Activated CD4-positive, alpha-beta T cell treated with anti-CD3 and anti-CD28 coated beads, Interleukin-2, amount 10 ng/mL, durations not matched to agents 24 days and 14 days (primary cell): ENCODE measurements at regions not wholly inside any gene's neighbourhood (a gene's known extent, or its start where the extent isn't known, plus 50 kb on each side); places are given as distances from the start of the nearest gene placed in this dataset.
"Not testable (repeated sequence)": the region's sequence is repeated elsewhere in the genome, so short reads cannot be mapped to it uniquely, and the experiment has no call there.

ENCODE experiments used
- DNase-seq: peaks from one replicate; pipeline ENCODE4 v3.0.0; 2022
- H3K27ac Mint-ChIP-seq: one replicate; pipeline ENCODE4 v1.8.0; 2022; ENCODE audit warnings: mild to moderate bottlenecking, mixed read lengths
- H3K27me3 Mint-ChIP-seq: one replicate; pipeline ENCODE4 v1.8.0; 2022; ENCODE audit warnings: mixed read lengths
- H3K36me3 Mint-ChIP-seq: one replicate; pipeline ENCODE4 v1.8.0; 2022; ENCODE audit warnings: low read depth, mild to moderate bottlenecking, mixed read lengths
- H3K4me1 Mint-ChIP-seq: one replicate; pipeline ENCODE4 v1.8.0; 2021; ENCODE audit warnings: mixed read lengths
- H3K4me3 Mint-ChIP-seq: one replicate; pipeline ENCODE4 v1.8.0; 2022; ENCODE audit warnings: mild to moderate bottlenecking, moderate library complexity, mixed read lengths
- H3K9me3 Mint-ChIP-seq: one replicate; pipeline ENCODE4 v1.8.0; 2021; ENCODE audit warnings: mixed read lengths
- intact Hi-C: fragments of 100-400 bp; cut with micrococcal nuclease; formaldehyde crosslinking; loops from one replicate; pipeline ENCODE4 v1.15.1; 2023

GRCh38 chr18:30446605-30447004, 595.9 kb downstream of the DSC3 start:
- Mint-ChIP-seq H3K27me3 (no peaks in the 10 kb centered on the region), H3K9me3 (no peaks in the 10 kb centered on the region), H3K4me3 (no peak overlapping the region), H3K4me1 (no peaks in the 10 kb centered on the region), H3K36me3 (no peaks in the 10 kb centered on the region), H3K27ac (no peak overlapping the region)
- intact Hi-C loops = no loop called here
- no peak for DNase-seq

DNA sequence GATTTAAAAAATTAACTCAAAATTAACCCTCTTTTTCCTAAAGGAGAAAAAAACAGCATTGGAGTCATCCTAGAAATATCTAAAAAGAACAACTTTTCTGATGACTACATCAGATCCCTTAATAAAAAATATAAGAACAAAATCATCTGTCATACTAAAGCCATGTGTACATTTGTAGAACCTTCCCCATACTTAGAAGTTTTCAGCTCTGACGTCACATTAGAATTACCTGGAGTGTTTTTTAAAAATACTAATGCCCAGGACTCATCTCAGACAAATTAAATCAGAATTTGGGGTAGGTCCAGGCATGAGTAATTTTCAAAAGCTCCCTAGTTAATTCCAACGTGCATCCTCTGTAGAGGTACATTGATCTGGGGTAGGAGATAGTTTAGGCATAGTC, 598.0 kb downstream of the DSC3 start:
- Mint-ChIP-seq H3K4me3 (no peak overlapping the region), H3K27ac (no peak overlapping the region), H3K36me3 (no peaks in the 10 kb centered on the region), H3K4me1 (no peaks in the 10 kb centered on the region), H3K9me3 (no peaks in the 10 kb centered on the region), H3K27me3 (no peaks in the 10 kb centered on the region)
- intact Hi-C loops = no loop called here
- DNase-seq = no peak

GRCh38 chr18:30440351-30440750, 602.2 kb downstream of the DSC3 start:
- no peaks in the 10 kb centered on the region for H3K36me3 Mint-ChIP-seq
- no peak overlapping the region for H3K4me3 Mint-ChIP-seq
- no peaks in the 10 kb centered on the region for H3K4me1 Mint-ChIP-seq
- no peak overlapping the region for H3K27ac Mint-ChIP-seq
- intact Hi-C loops = no loop called here
- no peaks in the 10 kb centered on the region for H3K27me3 Mint-ChIP-seq
- H3K9me3 Mint-ChIP-seq = no peaks in the 10 kb centered on the region
- DNase-seq = no peak

GRCh38 chr18:30439174-30439573, 603.4 kb downstream of the DSC3 start:
- H3K9me3 Mint-ChIP-seq = no peaks in the 10 kb centered on the region
- H3K4me1 Mint-ChIP-seq = no peaks in the 10 kb centered on the region
- intact Hi-C loops = no loop called here
- H3K4me3 Mint-ChIP-seq = no peak overlapping the region
- H3K27me3 Mint-ChIP-seq = no peaks in the 10 kb centered on the region
- DNase-seq = no peak
- no peaks in the 10 kb centered on the region for H3K36me3 Mint-ChIP-seq
- H3K27ac Mint-ChIP-seq = no peak overlapping the region

DNA sequence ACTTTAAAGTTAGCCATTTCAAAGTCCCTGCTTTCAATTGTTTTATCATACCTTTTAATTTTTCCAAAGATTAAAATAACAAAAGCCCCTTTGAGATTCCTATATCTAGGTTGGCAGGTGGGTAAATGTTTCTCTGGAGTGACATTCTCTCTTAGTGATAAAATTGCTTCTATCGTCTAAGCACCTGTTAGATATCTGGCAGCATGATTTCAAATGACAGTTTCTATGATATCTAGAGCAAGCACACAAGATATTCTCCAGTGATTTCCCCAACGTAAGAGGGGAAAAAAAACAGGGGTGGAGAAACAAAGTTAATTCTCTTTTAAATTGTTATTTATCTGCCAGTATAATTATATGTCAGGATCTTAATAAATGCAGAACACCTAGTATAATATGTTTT, 610.2 kb downstream of the DSC3 start:
- Mint-ChIP-seq H3K27me3 (no peaks in the 10 kb centered on the region), H3K4me3 (no peak overlapping the region), H3K27ac (no peak overlapping the region), H3K4me1 (no peaks in the 10 kb centered on the region), H3K9me3 (peaks cover 3% of the 10 kb centered on the region), H3K36me3 (no peaks in the 10 kb centered on the region)
- DNase-seq = no peak
- intact Hi-C loops = no loop called here

GRCh38 chr18:30419399-30419798, 623.1 kb downstream of the DSC3 start:
- H3K27me3 Mint-ChIP-seq, intact Hi-C loops, H3K27ac Mint-ChIP-seq, H3K9me3 Mint-ChIP-seq, DNase-seq, H3K4me3 Mint-ChIP-seq, H3K4me1 Mint-ChIP-seq, H3K36me3 Mint-ChIP-seq: not testable (repeated sequence)

DNA sequence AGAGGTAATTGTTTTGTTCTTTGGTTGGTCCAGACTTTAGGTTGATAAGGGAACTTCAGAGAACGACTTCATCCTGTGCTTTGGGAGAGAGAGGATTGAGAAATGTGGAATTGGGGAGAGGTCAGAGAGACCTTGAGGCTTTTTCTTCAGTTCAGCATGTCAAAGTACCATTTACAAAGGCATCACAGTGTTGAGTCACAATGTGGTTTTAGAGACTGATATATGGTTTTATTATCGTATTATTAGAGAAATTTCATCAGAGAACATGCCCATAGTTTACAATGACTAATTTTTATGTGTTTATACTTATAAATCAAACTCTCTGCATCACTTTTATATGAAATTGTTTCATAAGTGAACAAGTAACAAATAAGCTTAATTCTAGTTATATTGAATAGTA, 626.6 kb downstream of the DSC3 start:
- intact Hi-C loops = no loop called here
- no peak for DNase-seq
- Mint-ChIP-seq H3K36me3 (no peaks in the 10 kb centered on the region), H3K27ac (no peak overlapping the region), H3K9me3 (peaks cover 3% of the 10 kb centered on the region), H3K4me3 (no peak overlapping the region), H3K27me3 (no peaks in the 10 kb centered on the region), H3K4me1 (no peaks in the 10 kb centered on the region)

DNA sequence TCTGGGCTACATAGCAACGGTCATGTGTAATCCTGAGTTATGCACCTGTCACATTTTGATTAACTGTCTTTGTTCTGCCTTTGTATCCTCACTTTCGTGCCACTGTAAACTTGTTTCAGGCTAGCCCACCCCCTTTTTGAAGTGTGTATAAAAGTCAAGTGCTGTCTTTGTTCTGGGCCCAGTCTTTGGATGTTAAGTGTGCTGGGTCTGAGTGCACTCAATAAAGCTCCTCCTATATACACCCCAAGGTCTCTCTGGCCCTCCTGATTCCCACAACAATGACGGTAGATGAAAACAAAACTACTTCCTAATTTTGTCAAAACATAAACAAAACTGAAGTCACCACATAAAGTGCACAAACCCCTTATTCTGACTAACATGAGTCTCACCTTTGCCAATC, 633.4 kb downstream of the DSC3 start:
- intact Hi-C loops = no loop called here
- Mint-ChIP-seq H3K4me1 (no peaks in the 10 kb centered on the region), H3K4me3 (no peak overlapping the region), H3K36me3 (no peaks in the 10 kb centered on the region), H3K9me3 (no peaks in the 10 kb centered on the region), H3K27me3 (no peaks in the 10 kb centered on the region), H3K27ac (no peak overlapping the region)
- no peak for DNase-seq

- Mint-ChIP-seq H3K36me3 (no peaks in the 10 kb centered on the region), H3K27ac (no peak overlapping the region), H3K4me3 (no peak overlapping the region), H3K9me3 (peaks cover 4% of the 10 kb centered on the region), H3K4me1 (no peaks in the 10 kb centered on the region), H3K27me3 (no peaks in the 10 kb centered on the region)
- intact Hi-C loops = no loop called here
- no peak for DNase-seq
Measured at GRCh38 chr18:30406728-30407127, 635.8 kb downstream of the DSC3 start.

DNA sequence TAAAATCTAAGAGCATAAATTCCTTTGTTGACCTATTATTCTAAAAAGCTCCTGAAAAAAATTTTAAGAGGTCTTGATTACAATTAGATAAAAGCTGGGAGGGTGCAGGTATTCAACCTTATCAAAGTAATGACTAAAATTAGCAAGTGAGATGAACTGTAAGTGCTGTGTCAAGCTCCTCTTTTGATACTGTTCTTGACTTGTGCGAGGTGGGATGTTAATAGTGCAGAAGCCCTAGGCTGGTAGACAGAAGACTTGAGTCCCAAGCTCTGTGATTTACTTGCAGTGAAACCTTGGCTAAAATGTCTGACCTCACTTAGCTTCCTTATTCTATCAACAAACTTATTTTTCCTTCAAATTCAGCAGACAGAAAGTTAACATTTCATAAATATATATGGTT, 637.5 kb downstream of the DSC3 start:
- H3K4me1 Mint-ChIP-seq = no peaks in the 10 kb centered on the region
- H3K27me3 Mint-ChIP-seq = no peaks in the 10 kb centered on the region
- no peak overlapping the region for H3K4me3 Mint-ChIP-seq
- H3K9me3 Mint-ChIP-seq = peaks cover 4% of the 10 kb centered on the region
- intact Hi-C loops = no loop called here
- no peak for DNase-seq
- H3K27ac Mint-ChIP-seq = no peak overlapping the region
- H3K36me3 Mint-ChIP-seq = no peaks in the 10 kb centered on the region

DNA sequence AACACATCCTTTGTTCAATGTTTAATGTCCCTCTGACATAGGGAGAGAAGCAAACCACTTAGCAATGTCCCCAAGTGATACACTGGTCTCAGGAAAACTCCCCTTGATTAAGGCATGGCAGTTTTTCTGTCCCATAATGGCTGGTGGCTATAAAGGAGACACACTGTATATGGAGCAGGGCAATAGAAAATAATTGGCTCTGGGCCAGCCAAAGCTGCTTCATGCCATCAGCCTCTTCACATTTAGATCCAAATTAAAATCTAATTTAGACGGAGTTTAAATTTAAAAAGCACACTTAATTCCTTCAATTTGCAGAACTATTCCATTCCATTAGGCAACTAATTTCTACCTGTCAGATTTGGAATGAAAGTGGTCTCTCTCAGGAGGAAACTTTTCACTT, 638.1 kb downstream of the DSC3 start:
- no peak for DNase-seq
- H3K27me3 Mint-ChIP-seq = no peaks in the 10 kb centered on the region
- intact Hi-C loops = no loop called here
- no peaks in the 10 kb centered on the region for H3K4me1 Mint-ChIP-seq
- no peaks in the 10 kb centered on the region for H3K36me3 Mint-ChIP-seq
- H3K9me3 Mint-ChIP-seq = peaks cover 4% of the 10 kb centered on the region
- H3K27ac Mint-ChIP-seq = no peak overlapping the region
- no peak overlapping the region for H3K4me3 Mint-ChIP-seq

DNA sequence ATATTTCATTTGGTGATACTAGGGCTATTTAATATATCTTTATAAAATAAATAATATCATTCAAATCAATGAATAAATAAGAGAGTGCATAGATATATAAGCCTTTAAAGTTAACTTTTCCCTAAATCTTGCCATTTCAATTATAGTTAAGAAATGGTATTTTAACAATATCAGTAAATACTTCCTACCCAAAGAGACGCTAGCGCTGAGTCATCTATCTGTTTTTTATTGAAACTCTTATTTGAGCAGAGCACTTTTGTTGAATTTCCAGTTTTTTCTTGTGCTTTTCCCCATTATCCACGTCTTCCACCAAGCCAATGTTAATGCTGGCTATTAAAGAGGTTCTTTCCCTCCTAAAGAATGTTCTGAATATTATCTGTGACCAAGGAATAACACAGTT, 639.3 kb downstream of the DSC3 start:
- Mint-ChIP-seq H3K4me3 (no peak overlapping the region), H3K27ac (no peak overlapping the region), H3K4me1 (no peaks in the 10 kb centered on the region), H3K36me3 (no peaks in the 10 kb centered on the region), H3K9me3 (peaks cover 4% of the 10 kb centered on the region), H3K27me3 (no peaks in the 10 kb centered on the region)
- no peak for DNase-seq
- intact Hi-C loops = no loop called here

GRCh38 chr18:30387401-30387800, 655.1 kb downstream of the DSC3 start:
- no peak overlapping the region for H3K4me3 Mint-ChIP-seq
- no peak overlapping the region for H3K27ac Mint-ChIP-seq
- no peaks in the 10 kb centered on the region for H3K4me1 Mint-ChIP-seq
- H3K9me3 Mint-ChIP-seq = peaks cover 7% of the 10 kb centered on the region
- H3K27me3 Mint-ChIP-seq = no peaks in the 10 kb centered on the region
- no peak for DNase-seq
- intact Hi-C loops = no loop called here
- H3K36me3 Mint-ChIP-seq = no peaks in the 10 kb centered on the region

DNA sequence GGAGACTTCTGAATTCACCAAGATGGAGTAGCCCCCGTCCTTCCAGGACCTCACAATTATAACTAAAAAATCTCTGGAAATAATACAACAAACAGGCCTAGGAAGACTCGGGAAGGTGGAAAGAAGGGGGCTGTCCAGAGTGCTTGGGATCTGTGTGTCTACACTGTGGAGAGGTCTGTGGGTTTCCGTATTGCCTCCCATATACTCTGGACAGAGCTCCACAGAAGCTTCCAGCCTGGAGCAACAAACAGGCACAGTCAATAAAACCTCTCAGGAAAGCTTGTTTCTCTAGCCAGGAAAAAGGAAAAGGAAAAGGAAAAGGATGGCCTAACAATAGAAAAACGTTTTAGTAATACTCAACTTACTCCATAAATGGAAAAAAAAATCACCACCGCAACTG, 655.9 kb downstream of the DSC3 start:
- Mint-ChIP-seq H3K27ac (no peak overlapping the region), H3K9me3 (peaks cover 7% of the 10 kb centered on the region), H3K36me3 (no peaks in the 10 kb centered on the region), H3K4me3 (no peak overlapping the region), H3K27me3 (no peaks in the 10 kb centered on the region), H3K4me1 (no peaks in the 10 kb centered on the region)
- DNase-seq = no peak
- intact Hi-C loops = no loop called here

GRCh38 chr18:30385684-30386083, 656.9 kb downstream of the DSC3 start:
- intact Hi-C loops = no loop called here

DNA sequence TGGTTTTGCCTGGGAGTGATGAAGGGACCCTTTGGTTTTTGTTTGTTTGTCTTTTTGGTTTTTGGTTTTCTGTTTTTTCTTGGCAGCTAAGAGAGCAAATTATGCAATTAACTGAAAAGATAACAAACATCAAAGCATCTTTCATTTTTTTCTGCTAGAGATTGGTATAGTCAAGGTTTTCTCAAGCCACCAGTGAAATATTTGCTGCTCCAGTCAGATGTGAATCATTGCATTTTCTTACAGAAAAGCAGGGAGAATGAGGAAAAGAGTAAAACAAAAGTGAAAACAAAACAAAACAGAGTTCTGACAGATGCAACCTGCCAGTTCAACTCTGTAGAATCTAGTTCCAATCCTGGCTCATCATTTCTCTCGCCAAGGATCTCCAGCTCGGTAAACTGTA, 660.7 kb downstream of the DSC3 start:
- no peak overlapping the region for H3K27ac Mint-ChIP-seq
- no peaks in the 10 kb centered on the region for H3K4me1 Mint-ChIP-seq
- intact Hi-C loops = no loop called here
- DNase-seq = no peak
- no peaks in the 10 kb centered on the region for H3K27me3 Mint-ChIP-seq
- peaks cover 9% of the 10 kb centered on the region for H3K9me3 Mint-ChIP-seq
- no peak overlapping the region for H3K4me3 Mint-ChIP-seq
- H3K36me3 Mint-ChIP-seq = no peaks in the 10 kb centered on the region

More at GRCh38 chr18:30385684-30386083, 656.9 kb downstream of the DSC3 start:
- H3K27ac Mint-ChIP-seq = no peak overlapping the region
- H3K9me3 Mint-ChIP-seq = peaks cover 10% of the 10 kb centered on the region
- no peaks in the 10 kb centered on the region for H3K4me1 Mint-ChIP-seq
- no peak overlapping the region for H3K4me3 Mint-ChIP-seq
- H3K27me3 Mint-ChIP-seq = no peaks in the 10 kb centered on the region
- DNase-seq = no peak
- H3K36me3 Mint-ChIP-seq = no peaks in the 10 kb centered on the region
